ENCODE measurements at regions not wholly inside any gene's neighbourhood (a gene's known extent, or its start where the extent isn't known, plus 50 kb on each side); places are given as distances from the start of the nearest gene placed in this dataset.

DNA sequence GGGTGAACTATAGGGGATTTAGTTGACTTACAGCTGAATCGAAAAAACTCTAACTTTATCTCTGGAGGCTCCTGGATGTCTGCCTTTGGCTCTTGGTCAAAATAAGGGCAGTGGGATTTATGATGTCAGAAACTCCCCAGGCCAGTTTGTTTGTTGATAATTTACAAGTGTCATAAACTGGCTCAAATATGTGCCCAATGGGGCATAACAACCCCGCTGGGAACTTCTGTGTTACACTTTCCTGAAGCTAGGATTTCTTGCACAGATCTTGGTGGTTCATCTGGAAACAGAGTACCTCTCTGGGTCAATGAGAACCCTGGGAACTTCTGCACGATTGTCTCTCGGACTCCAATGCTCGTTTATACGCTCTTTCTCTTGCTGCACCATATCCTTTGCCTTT is 58.7 kb upstream of the MUCL1 start:
- no peak for DNase-seq
- TF ChIP-seq, protein P1, sequence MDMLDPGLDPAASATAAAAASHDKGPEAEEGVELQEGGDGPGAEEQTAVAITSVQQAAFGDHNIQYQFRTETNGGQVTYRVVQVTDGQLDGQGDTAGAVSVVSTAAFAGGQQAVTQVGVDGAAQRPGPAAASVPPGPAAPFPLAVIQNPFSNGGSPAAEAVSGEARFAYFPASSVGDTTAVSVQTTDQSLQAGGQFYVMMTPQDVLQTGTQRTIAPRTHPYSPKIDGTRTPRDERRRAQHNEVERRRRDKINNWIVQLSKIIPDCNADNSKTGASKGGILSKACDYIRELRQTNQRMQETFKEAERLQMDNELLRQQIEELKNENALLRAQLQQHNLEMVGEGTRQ (IDR thresholded peaks at IDR 0.05; ENCODE audit: borderline replicate concordance, low read depth, low read length), result no peak
- TF ChIP-seq RFX5 (IDR thresholded peaks at IDR 0.05; ENCODE audit: low read length), result no peak
- TF ChIP-seq JUND (IDR thresholded peaks at IDR 0.05), result no peak
- TF ChIP-seq RXRA (IDR thresholded peaks at IDR 0.05; ENCODE audit: borderline replicate concordance, low read depth), result no peak
- TF ChIP-seq, protein P2, sequence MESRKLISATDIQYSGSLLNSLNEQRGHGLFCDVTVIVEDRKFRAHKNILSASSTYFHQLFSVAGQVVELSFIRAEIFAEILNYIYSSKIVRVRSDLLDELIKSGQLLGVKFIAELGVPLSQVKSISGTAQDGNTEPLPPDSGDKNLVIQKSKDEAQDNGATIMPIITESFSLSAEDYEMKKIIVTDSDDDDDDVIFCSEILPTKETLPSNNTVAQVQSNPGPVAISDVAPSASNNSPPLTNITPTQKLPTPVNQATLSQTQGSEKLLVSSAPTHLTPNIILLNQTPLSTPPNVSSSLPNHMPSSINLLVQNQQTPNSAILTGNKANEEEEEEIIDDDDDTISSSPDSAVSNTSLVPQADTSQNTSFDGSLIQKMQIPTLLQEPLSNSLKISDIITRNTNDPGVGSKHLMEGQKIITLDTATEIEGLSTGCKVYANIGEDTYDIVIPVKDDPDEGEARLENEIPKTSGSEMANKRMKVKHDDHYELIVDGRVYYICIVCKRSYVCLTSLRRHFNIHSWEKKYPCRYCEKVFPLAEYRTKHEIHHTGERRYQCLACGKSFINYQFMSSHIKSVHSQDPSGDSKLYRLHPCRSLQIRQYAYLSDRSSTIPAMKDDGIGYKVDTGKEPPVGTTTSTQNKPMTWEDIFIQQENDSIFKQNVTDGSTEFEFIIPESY (IDR thresholded peaks at IDR 0.05; ENCODE audit: borderline replicate concordance, low read depth), result no peak
- TF ChIP-seq NRF1 (IDR thresholded peaks at IDR 0.05; ENCODE audit: low read depth, low read length), result no peak
- no peak for TF ChIP-seq GATA2 (CRISPR knock-in tag; IDR thresholded peaks at IDR 0.05)
- no peak for TF ChIP-seq FOSL2 (IDR thresholded peaks at IDR 0.05; ENCODE audit: borderline replicate concordance, low read depth)
- no peak for TF ChIP-seq TCF12 (IDR thresholded peaks at IDR 0.05)
- TF ChIP-seq, protein P3, sequence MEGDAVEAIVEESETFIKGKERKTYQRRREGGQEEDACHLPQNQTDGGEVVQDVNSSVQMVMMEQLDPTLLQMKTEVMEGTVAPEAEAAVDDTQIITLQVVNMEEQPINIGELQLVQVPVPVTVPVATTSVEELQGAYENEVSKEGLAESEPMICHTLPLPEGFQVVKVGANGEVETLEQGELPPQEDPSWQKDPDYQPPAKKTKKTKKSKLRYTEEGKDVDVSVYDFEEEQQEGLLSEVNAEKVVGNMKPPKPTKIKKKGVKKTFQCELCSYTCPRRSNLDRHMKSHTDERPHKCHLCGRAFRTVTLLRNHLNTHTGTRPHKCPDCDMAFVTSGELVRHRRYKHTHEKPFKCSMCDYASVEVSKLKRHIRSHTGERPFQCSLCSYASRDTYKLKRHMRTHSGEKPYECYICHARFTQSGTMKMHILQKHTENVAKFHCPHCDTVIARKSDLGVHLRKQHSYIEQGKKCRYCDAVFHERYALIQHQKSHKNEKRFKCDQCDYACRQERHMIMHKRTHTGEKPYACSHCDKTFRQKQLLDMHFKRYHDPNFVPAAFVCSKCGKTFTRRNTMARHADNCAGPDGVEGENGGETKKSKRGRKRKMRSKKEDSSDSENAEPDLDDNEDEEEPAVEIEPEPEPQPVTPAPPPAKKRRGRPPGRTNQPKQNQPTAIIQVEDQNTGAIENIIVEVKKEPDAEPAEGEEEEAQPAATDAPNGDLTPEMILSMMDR (IDR thresholded peaks at IDR 0.05), result no peak
- no peak for TF ChIP-seq NFIC (IDR thresholded peaks at IDR 0.05; ENCODE audit: borderline replicate concordance)
- TF ChIP-seq, protein P4, sequence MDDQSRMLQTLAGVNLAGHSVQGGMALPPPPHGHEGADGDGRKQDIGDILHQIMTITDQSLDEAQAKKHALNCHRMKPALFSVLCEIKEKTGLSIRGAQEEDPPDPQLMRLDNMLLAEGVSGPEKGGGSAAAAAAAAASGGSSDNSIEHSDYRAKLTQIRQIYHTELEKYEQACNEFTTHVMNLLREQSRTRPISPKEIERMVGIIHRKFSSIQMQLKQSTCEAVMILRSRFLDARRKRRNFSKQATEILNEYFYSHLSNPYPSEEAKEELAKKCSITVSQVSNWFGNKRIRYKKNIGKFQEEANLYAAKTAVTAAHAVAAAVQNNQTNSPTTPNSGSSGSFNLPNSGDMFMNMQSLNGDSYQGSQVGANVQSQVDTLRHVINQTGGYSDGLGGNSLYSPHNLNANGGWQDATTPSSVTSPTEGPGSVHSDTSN (IDR thresholded peaks at IDR 0.05), result no peak
- TF ChIP-seq EP300 (IDR thresholded peaks at IDR 0.05; ENCODE audit: borderline replicate concordance in 1 of 2, low read depth in 1 of 2, low read length in 1 of 2), result no peak
- no peak for TF ChIP-seq RAD21 (IDR thresholded peaks at IDR 0.05; ENCODE audit: low read length)
- TF ChIP-seq SIN3A (IDR thresholded peaks at IDR 0.05; ENCODE audit: borderline replicate concordance, low read depth, low read length), result no peak
- no peak for TF ChIP-seq TEAD4 (IDR thresholded peaks at IDR 0.05; ENCODE audit: borderline replicate concordance, insufficient read depth)
- no peak for TF ChIP-seq FOXM1 (IDR thresholded peaks at IDR 0.05; ENCODE audit: low read depth)
- TF ChIP-seq EZH2phosphoT487 (IDR thresholded peaks at IDR 0.05; ENCODE audit: borderline replicate concordance, low read depth), result no peak
- TF ChIP-seq SMC3 (IDR thresholded peaks at IDR 0.05; ENCODE audit: low read depth, low read length), result no peak
- TF ChIP-seq, protein P5, sequence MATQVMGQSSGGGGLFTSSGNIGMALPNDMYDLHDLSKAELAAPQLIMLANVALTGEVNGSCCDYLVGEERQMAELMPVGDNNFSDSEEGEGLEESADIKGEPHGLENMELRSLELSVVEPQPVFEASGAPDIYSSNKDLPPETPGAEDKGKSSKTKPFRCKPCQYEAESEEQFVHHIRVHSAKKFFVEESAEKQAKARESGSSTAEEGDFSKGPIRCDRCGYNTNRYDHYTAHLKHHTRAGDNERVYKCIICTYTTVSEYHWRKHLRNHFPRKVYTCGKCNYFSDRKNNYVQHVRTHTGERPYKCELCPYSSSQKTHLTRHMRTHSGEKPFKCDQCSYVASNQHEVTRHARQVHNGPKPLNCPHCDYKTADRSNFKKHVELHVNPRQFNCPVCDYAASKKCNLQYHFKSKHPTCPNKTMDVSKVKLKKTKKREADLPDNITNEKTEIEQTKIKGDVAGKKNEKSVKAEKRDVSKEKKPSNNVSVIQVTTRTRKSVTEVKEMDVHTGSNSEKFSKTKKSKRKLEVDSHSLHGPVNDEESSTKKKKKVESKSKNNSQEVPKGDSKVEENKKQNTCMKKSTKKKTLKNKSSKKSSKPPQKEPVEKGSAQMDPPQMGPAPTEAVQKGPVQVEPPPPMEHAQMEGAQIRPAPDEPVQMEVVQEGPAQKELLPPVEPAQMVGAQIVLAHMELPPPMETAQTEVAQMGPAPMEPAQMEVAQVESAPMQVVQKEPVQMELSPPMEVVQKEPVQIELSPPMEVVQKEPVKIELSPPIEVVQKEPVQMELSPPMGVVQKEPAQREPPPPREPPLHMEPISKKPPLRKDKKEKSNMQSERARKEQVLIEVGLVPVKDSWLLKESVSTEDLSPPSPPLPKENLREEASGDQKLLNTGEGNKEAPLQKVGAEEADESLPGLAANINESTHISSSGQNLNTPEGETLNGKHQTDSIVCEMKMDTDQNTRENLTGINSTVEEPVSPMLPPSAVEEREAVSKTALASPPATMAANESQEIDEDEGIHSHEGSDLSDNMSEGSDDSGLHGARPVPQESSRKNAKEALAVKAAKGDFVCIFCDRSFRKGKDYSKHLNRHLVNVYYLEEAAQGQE (IDR thresholded peaks at IDR 0.05; ENCODE audit: low read depth, low read length), result no peak
- no peaks in the 10 kb centered on the region for H3K4me1 ChIP-seq (ENCODE audit: control insufficient read depth in 1 of 2, insufficient read depth in 2 of 2, low read depth in 1 of 2, low read length in 1 of 2)
- no peaks in the 10 kb centered on the region for H3K79me2 ChIP-seq (ENCODE audit: insufficient read depth)
- no peaks in the 10 kb centered on the region for H3K36me3 ChIP-seq (replicated peaks in 1 of 2; ENCODE audit: control insufficient read depth in 1 of 2, insufficient read depth in 2 of 2, low read length in 1 of 2)
- no peaks in the 10 kb centered on the region for H3K9me2 ChIP-seq
- H3K9me3 ChIP-seq, result no peaks in the 10 kb centered on the region
- no peak overlapping the region for H2AFZ ChIP-seq (ENCODE audit: low read depth)
- CTCF ChIA-PET, result no interaction called here
- H3K9ac ChIP-seq, result no peak overlapping the region
- no peaks in the 10 kb centered on the region for H3F3A ChIP-seq (replicated peaks; ENCODE audit: insufficient read depth)
- under 1% methylated on average over 6 of the region's 6 CpGs for WGBS (ENCODE audit: low lambda C conversion rate)
- POLR2A ChIA-PET, result no interaction called here
- no peak overlapping the region for H3K4me3 ChIP-seq (ENCODE audit: low read depth in 2 of 2, low read length in 1 of 2)
- no peaks in the 10 kb centered on the region for H3K27me3 ChIP-seq (ENCODE audit: insufficient read depth)
- no peak overlapping the region for H3K27ac ChIP-seq (ENCODE audit: low read depth in 2 of 2, low read length in 1 of 2)
- no peak overlapping the region for H3K4me2 ChIP-seq
- no peaks in the 10 kb centered on the region for H4K20me1 ChIP-seq (ENCODE audit: insufficient read depth)

All from SK-N-SH (cell line).